ENCODE measurements at regions not wholly inside any gene's neighbourhood (a gene's known extent, or its start where the extent isn't known, plus 50 kb on each side); places are given as distances from the start of the nearest gene placed in this dataset.

DNA sequence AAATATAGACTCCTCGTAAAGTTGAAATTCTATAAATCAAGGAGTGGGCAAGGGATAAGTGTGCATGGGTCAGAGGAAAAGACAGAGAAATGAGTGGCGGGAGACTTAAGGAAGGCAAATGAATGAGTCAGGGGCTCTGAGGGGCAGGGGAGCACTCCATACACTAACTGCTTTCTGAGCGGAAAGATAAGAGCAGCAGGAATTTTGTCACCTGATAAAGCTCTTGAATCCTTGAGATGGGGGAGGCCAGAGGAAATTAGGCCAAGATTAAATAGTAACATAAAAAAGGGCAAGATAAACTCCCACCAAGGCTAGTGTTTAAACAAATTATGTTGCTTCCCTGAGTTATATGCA, 191.0 kb upstream of the S1PR3 start:
- Histone ChIP-seq H3K9me3 (ENCODE audit: control insufficient read depth in 4 of 4, low read length in 3 of 4) (peaks cover 0 to 3% (median 0%) of the 10 kb centered on the region in 4 donors), H3K9ac (ENCODE audit: low read depth in 1 of 2, low read length in 2 of 2) (no peak overlapping the region), H3K4me3 (ENCODE audit: low read depth in 1 of 3, low read length in 3 of 3) (no peak overlapping the region), H3K27me3 (ENCODE audit: control insufficient read depth in 4 of 4, insufficient read depth in 4 of 4, low read length in 3 of 4) (peaks cover 0 to 3% (median 0%) of the 10 kb centered on the region in 4 donors), H3K4me1 (ENCODE audit: control insufficient read depth in 4 of 4, insufficient read depth in 4 of 4, low read length in 3 of 4) (peaks cover 0 to 6% (median 0%) of the 10 kb centered on the region in 4 donors), H3K36me3 (ENCODE audit: control insufficient read depth in 4 of 4, insufficient read depth in 3 of 4, low read depth in 1 of 4, low read length in 3 of 4) (no peaks in the 10 kb centered on the region), H3K27ac (ENCODE audit: low read depth in 1 of 2, low read length in 2 of 2) (no peak overlapping the region)
- no peak for DNase-seq (ENCODE audit: low spot score)
- TF ChIP-seq TAF1 (conservative IDR thresholded peaks at IDR 0.05) (no peak), YY1 (IDR thresholded peaks at IDR 0.05) (no peak), SP1 (IDR thresholded peaks at IDR 0.05) (no peak), FOXA2 (IDR thresholded peaks at IDR 0.05) (no peak), HNF4G (IDR thresholded peaks at IDR 0.05) (no peak), GABPA (IDR thresholded peaks at IDR 0.05 in 1 of 2, conservative IDR thresholded peaks at IDR 0.05 in 1 of 2) (no peak), RXRA (IDR thresholded peaks at IDR 0.05) (no peak), JUND (IDR thresholded peaks at IDR 0.05) (no peak), RAD21 (IDR thresholded peaks at IDR 0.05) (no peak)
- TF ChIP-seq, protein P1, sequence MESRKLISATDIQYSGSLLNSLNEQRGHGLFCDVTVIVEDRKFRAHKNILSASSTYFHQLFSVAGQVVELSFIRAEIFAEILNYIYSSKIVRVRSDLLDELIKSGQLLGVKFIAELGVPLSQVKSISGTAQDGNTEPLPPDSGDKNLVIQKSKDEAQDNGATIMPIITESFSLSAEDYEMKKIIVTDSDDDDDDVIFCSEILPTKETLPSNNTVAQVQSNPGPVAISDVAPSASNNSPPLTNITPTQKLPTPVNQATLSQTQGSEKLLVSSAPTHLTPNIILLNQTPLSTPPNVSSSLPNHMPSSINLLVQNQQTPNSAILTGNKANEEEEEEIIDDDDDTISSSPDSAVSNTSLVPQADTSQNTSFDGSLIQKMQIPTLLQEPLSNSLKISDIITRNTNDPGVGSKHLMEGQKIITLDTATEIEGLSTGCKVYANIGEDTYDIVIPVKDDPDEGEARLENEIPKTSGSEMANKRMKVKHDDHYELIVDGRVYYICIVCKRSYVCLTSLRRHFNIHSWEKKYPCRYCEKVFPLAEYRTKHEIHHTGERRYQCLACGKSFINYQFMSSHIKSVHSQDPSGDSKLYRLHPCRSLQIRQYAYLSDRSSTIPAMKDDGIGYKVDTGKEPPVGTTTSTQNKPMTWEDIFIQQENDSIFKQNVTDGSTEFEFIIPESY (IDR thresholded peaks at IDR 0.05): no peak
- 55% methylated on average over 3 of the region's 3 CpGs for WGBS

DNA sequence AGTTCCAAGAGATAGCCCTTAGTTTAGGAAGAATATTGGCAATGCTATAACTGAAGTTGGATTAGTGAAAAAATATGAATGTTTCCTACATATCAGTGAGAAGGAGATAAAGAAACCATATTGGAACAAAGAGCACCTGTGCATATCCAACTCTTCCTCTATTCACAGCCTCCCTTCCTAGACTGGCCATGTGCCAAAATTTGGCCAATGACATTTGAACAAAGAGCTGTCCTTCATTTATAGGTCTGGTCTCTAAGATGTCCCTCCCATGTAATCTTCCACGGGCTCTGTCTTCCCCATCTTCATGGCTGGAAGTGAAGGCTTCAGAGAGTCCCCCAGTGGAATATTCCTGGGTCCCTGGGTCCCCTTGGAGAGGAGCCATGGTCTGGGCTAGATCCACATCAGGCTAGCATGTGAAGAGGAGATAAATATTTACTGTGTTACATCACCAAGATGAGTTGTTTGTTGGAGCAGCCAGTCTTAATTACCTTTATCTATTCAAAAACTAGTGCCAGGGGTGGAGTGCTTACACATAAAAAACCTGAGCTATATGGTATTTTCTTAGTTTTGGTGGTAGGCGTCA, 190.0 kb upstream of the S1PR3 start:
- H3K27ac ChIP-seq (ENCODE audit: low read depth in 1 of 2, low read length in 2 of 2): no peak overlapping the region
- no peaks in the 10 kb centered on the region for H3K36me3 ChIP-seq (ENCODE audit: control insufficient read depth in 4 of 4, insufficient read depth in 3 of 4, low read depth in 1 of 4, low read length in 3 of 4)
- peaks cover 0 to 3% (median 0%) of the 10 kb centered on the region in 4 donors for H3K9me3 ChIP-seq (ENCODE audit: control insufficient read depth in 4 of 4, low read length in 3 of 4)
- TF ChIP-seq YY1 (IDR thresholded peaks at IDR 0.05): no peak
- TF ChIP-seq, protein P2, sequence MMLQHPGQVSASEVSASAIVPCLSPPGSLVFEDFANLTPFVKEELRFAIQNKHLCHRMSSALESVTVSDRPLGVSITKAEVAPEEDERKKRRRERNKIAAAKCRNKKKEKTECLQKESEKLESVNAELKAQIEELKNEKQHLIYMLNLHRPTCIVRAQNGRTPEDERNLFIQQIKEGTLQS (IDR thresholded peaks at IDR 0.05): no peak
- peaks cover 0 to 3% (median 0%) of the 10 kb centered on the region in 4 donors for H3K27me3 ChIP-seq (ENCODE audit: control insufficient read depth in 4 of 4, insufficient read depth in 4 of 4, low read length in 3 of 4)
- DNase-seq (ENCODE audit: low spot score): no peak
- H3K4me3 ChIP-seq (ENCODE audit: low read depth in 1 of 3, low read length in 3 of 3): no peak overlapping the region
- WGBS: 73% methylated on average over 2 of the region's 2 CpGs
- H3K9ac ChIP-seq (ENCODE audit: low read depth in 1 of 2, low read length in 2 of 2): no peak overlapping the region
- H3K4me1 ChIP-seq (ENCODE audit: control insufficient read depth in 4 of 4, insufficient read depth in 4 of 4, low read length in 3 of 4): peaks cover 0 to 6% (median 0%) of the 10 kb centered on the region in 4 donors

DNA sequence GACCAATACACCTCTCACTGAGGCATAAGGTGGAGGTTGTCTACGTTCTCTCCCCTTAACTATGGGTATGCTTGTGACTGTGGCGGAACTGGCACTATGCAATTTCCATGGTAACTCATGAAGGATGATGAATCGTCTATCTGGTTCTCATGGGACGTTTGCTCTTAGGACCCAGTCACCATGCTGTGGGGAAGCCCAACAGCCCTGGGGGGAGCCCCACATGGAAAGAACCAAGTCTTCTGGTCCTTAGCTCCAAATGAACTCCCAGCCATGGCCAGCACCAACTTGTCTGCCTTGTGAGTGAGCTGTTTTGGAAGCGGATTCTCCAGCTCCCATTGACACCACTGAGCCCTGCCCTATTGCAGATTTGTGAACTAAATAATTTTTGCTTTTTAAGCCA, 188.7 kb upstream of the S1PR3 start:
- no peak for DNase-seq (ENCODE audit: low spot score)
- 86% methylated on average over 5 of the region's 5 CpGs for WGBS
- peaks cover 0 to 3% (median 0%) of the 10 kb centered on the region in 4 donors for H3K9me3 ChIP-seq (ENCODE audit: control insufficient read depth in 4 of 4, low read length in 3 of 4)
- H3K27me3 ChIP-seq (ENCODE audit: control insufficient read depth in 4 of 4, insufficient read depth in 4 of 4, low read length in 3 of 4): peaks cover 0 to 3% (median 0%) of the 10 kb centered on the region in 4 donors
- H3K36me3 ChIP-seq (ENCODE audit: control insufficient read depth in 4 of 4, insufficient read depth in 3 of 4, low read depth in 1 of 4, low read length in 3 of 4): no peaks in the 10 kb centered on the region
- no peak overlapping the region for H3K27ac ChIP-seq (ENCODE audit: low read depth in 1 of 2, low read length in 2 of 2)
- H3K9ac ChIP-seq (ENCODE audit: low read depth in 1 of 2, low read length in 2 of 2): no peak overlapping the region
- H3K4me1 ChIP-seq (ENCODE audit: control insufficient read depth in 4 of 4, insufficient read depth in 4 of 4, low read length in 3 of 4): peaks cover 0 to 6% (median 0%) of the 10 kb centered on the region in 4 donors
- no peak overlapping the region for H3K4me3 ChIP-seq (ENCODE audit: low read depth in 1 of 3, low read length in 3 of 3)
- TF ChIP-seq RAD21 (IDR thresholded peaks at IDR 0.05): no peak
- TF ChIP-seq YY1 (IDR thresholded peaks at IDR 0.05): no peak
- TF ChIP-seq RXRA (IDR thresholded peaks at IDR 0.05): no peak
- TF ChIP-seq, protein P3, sequence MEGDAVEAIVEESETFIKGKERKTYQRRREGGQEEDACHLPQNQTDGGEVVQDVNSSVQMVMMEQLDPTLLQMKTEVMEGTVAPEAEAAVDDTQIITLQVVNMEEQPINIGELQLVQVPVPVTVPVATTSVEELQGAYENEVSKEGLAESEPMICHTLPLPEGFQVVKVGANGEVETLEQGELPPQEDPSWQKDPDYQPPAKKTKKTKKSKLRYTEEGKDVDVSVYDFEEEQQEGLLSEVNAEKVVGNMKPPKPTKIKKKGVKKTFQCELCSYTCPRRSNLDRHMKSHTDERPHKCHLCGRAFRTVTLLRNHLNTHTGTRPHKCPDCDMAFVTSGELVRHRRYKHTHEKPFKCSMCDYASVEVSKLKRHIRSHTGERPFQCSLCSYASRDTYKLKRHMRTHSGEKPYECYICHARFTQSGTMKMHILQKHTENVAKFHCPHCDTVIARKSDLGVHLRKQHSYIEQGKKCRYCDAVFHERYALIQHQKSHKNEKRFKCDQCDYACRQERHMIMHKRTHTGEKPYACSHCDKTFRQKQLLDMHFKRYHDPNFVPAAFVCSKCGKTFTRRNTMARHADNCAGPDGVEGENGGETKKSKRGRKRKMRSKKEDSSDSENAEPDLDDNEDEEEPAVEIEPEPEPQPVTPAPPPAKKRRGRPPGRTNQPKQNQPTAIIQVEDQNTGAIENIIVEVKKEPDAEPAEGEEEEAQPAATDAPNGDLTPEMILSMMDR (IDR thresholded peaks at IDR 0.05; ENCODE audit: low read depth, low read length, missing input control): no peak
- TF ChIP-seq, protein P2 (IDR thresholded peaks at IDR 0.05): no peak
- TF ChIP-seq FOXA1 (IDR thresholded peaks at IDR 0.05): no peak
- TF ChIP-seq NR2F2 (IDR thresholded peaks at IDR 0.05): no peak
- TF ChIP-seq, protein P4, sequence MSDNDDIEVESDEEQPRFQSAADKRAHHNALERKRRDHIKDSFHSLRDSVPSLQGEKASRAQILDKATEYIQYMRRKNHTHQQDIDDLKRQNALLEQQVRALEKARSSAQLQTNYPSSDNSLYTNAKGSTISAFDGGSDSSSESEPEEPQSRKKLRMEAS (IDR thresholded peaks at IDR 0.05): no peak
- no peak for TF ChIP-seq SP1 (IDR thresholded peaks at IDR 0.05)
- no peak for TF ChIP-seq JUND (IDR thresholded peaks at IDR 0.05)
- no peak for TF ChIP-seq EGR1 (IDR thresholded peaks at IDR 0.05; ENCODE audit: low read depth in 2 of 2)
- TF ChIP-seq, protein P5, sequence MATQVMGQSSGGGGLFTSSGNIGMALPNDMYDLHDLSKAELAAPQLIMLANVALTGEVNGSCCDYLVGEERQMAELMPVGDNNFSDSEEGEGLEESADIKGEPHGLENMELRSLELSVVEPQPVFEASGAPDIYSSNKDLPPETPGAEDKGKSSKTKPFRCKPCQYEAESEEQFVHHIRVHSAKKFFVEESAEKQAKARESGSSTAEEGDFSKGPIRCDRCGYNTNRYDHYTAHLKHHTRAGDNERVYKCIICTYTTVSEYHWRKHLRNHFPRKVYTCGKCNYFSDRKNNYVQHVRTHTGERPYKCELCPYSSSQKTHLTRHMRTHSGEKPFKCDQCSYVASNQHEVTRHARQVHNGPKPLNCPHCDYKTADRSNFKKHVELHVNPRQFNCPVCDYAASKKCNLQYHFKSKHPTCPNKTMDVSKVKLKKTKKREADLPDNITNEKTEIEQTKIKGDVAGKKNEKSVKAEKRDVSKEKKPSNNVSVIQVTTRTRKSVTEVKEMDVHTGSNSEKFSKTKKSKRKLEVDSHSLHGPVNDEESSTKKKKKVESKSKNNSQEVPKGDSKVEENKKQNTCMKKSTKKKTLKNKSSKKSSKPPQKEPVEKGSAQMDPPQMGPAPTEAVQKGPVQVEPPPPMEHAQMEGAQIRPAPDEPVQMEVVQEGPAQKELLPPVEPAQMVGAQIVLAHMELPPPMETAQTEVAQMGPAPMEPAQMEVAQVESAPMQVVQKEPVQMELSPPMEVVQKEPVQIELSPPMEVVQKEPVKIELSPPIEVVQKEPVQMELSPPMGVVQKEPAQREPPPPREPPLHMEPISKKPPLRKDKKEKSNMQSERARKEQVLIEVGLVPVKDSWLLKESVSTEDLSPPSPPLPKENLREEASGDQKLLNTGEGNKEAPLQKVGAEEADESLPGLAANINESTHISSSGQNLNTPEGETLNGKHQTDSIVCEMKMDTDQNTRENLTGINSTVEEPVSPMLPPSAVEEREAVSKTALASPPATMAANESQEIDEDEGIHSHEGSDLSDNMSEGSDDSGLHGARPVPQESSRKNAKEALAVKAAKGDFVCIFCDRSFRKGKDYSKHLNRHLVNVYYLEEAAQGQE (IDR thresholded peaks at IDR 0.05): no peak
- no peak for TF ChIP-seq HNF4G (IDR thresholded peaks at IDR 0.05)
- TF ChIP-seq TAF1 (conservative IDR thresholded peaks at IDR 0.05): no peak
- TF ChIP-seq HNF4A (conservative IDR thresholded peaks at IDR 0.05): no peak
- TF ChIP-seq GABPA (IDR thresholded peaks at IDR 0.05 in 1 of 2, conservative IDR thresholded peaks at IDR 0.05 in 1 of 2): no peak
- TF ChIP-seq FOXA2 (IDR thresholded peaks at IDR 0.05): no peak

Measured in liver (tissue), 8 donors.